Right lobe of liver (tissue), 4 donors: ENCODE measurements at regions not wholly inside any gene's neighbourhood (a gene's known extent, or its start where the extent isn't known, plus 50 kb on each side); places are given as distances from the start of the nearest gene placed in this dataset.
"Not testable (repeated sequence)": the region's sequence is repeated elsewhere in the genome, so short reads cannot be mapped to it uniquely, and the experiment has no call there.

Source experiments
- POLR2A ChIP-seq: fragments of 450-650 bp; IDR thresholded peaks from one replicate; pipeline ENCODE4 v1.6.1; 2017; ENCODE audit warnings: antibody characterized with exemption, mild to moderate bottlenecking
- TF ChIP-seq, protein P1 (sequence below), 4 donors: fragments of 200-600 bp in 3 of 4; fragments of 450-650 bp in 1 of 4; IDR thresholded peaks; one replicate each; pipeline versions ENCODE4 v1.5.1 to v1.8.0; 2016 to 2022; ENCODE audit warnings: antibody characterized with exemption in 4 of 4, mild to moderate bottlenecking in 2 of 4
- donor health status: DM: no; HTN: no; CAD: no.
- donor health status: DM: no; HTN: no; CAD: no.
- donor health status: DM: no; HTN: yes; CAD: no.

DNA sequence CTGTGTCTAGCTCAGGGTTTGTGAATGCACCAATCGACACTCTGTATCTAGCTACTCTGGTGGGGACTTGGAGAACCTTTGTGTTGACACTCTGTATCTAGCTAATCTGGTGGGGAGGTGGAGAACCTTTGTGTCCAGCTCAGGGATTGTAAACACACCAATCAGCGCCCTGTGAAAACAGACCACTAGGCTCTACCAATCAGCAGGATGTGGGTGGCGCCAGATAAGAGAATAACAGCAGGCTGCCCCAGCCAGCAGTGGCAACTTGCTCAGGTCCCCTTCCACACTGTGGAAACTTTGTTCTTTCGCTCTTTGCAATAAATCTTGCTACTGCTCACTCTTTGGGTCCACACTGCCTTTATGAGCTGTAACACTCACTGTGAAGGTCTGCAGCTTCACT lies 151.3 kb upstream of the LRIG1 start:
- not testable (repeated sequence) for TF ChIP-seq POLR2A
- TF ChIP-seq, protein P1, sequence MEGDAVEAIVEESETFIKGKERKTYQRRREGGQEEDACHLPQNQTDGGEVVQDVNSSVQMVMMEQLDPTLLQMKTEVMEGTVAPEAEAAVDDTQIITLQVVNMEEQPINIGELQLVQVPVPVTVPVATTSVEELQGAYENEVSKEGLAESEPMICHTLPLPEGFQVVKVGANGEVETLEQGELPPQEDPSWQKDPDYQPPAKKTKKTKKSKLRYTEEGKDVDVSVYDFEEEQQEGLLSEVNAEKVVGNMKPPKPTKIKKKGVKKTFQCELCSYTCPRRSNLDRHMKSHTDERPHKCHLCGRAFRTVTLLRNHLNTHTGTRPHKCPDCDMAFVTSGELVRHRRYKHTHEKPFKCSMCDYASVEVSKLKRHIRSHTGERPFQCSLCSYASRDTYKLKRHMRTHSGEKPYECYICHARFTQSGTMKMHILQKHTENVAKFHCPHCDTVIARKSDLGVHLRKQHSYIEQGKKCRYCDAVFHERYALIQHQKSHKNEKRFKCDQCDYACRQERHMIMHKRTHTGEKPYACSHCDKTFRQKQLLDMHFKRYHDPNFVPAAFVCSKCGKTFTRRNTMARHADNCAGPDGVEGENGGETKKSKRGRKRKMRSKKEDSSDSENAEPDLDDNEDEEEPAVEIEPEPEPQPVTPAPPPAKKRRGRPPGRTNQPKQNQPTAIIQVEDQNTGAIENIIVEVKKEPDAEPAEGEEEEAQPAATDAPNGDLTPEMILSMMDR (IDR thresholded peaks at IDR 0.05) = not testable (repeated sequence)
